Stomach (tissue), 8 donors: ENCODE measurements at regions not wholly inside any gene's neighbourhood (a gene's known extent, or its start where the extent isn't known, plus 50 kb on each side); places are given as distances from the start of the nearest gene placed in this dataset.
"Not testable (repeated sequence)": the region's sequence is repeated elsewhere in the genome, so short reads cannot be mapped to it uniquely, and the experiment has no call there.

Experiments
- DNase-seq, 2 donors: peaks; one replicate each; pipeline versions ENCODE4 v3.0.0 to v3.0.0-alpha.2; 2013 to 2019
- H3K27ac ChIP-seq, 5 donors: fragments of 200-600 bp in 4 of 5; sonication (generic) in 4 of 5; one replicate each; pipeline ENCODE4 v1.5.1; 2013 to 2019; ENCODE audit warnings: mild to moderate bottlenecking in 1 of 5, moderate library complexity in 1 of 5
- H3K27me3 ChIP-seq, 3 donors: fragments of 200-600 bp; sonication (generic); one replicate each; pipeline ENCODE4 v1.5.1; 2017 to 2019; ENCODE audit warnings: mixed run types in 1 of 3
- H3K36me3 ChIP-seq, 4 donors: fragments of 200-600 bp; sonication (generic); 1 replicate in 3 of 4; 2 replicates in 1 of 4; pipeline ENCODE4 v1.5.1; 2016 to 2019
- H3K4me1 ChIP-seq, 4 donors: fragments of 200-600 bp; sonication (generic); one replicate each; pipeline ENCODE4 v1.5.1; 2016 to 2019
- H3K4me3 ChIP-seq, 4 donors: fragments of 200-600 bp; sonication (generic) in 3 of 4; one replicate each; pipeline ENCODE4 v1.5.1; 2016 to 2019; ENCODE audit warnings: mild to moderate bottlenecking in 1 of 4
- H3K9me3 ChIP-seq, 4 donors: fragments of 200-600 bp; sonication (generic); one replicate each; pipeline ENCODE4 v1.5.1; 2016 to 2019
- EP300 ChIP-seq: sonication (generic); formaldehyde crosslinking; IDR thresholded peaks from one replicate; pipeline ENCODE4 v1.6.1; 2017; ENCODE audit warnings: antibody characterized with exemption
- POLR2A ChIP-seq, 4 donors: fragments of 450-650 bp; IDR thresholded peaks; one replicate each; pipeline ENCODE4 v1.6.1; 2016; ENCODE audit warnings: antibody characterized with exemption in 4 of 4, control low read depth in 2 of 4, mild to moderate bottlenecking in 1 of 4, moderate library complexity in 1 of 4
- POLR2AphosphoS5 ChIP-seq, 3 donors: sonication (generic); formaldehyde crosslinking; IDR thresholded peaks; one replicate each; pipeline ENCODE4 v1.6.1; 2016; ENCODE audit warnings: antibody characterized with exemption in 3 of 3
- WGBS, 5 donors: extraction: QIAGEN DNeasy Blood & Tissue Kit in 3 of 5; methylation state at CpG; one replicate each; pipeline versions ENCODE4 v1.1.5 to v1.1.7; 2013 to 2018; 5-methylcytosine and 5-hydroxymethylcytosine counted together
- intact Hi-C: fragments of 100-400 bp; cut with DNase I; formaldehyde crosslinking; loops from one replicate; pipeline ENCODE4 v1.15.1; 2023; ENCODE audit warnings: low total_unique reads
- TF ChIP-seq, protein P1 (sequence below), 7 experiments: fragments of 450-650 bp in 4 of 7; fragments of 200-600 bp in 3 of 7; sonication (generic) in 3 of 7; IDR thresholded peaks; one replicate each; pipeline ENCODE4 v1.5.1; 2016 to 2019; ENCODE audit warnings: antibody characterized with exemption in 7 of 7, control low read depth in 2 of 7, mild to moderate bottlenecking in 1 of 7
- donor health status: healthy with polysubstance abuse.
- donor health status: Bipolar disorder and iron deficiency.
- donor health status: healthy.

DNA sequence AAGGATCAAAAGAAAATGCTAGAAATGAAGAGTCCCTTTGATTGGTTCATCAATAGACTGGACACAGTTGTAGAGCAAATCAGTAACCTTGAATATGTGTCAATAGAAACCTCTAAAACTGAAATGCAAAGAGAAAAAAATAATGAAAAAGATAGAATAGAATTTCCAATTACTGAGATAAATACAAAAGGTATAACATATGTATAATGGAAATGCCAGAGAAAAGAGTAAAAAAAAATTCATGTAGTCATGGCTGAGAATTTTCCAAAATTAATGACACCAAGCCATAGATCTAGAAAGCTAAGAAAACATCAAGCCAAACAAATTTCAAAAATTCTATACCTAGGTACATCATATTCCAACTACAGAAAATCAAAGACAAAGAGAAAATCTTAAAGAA, 62.0 kb upstream of the HGF start:
- no peak for TF ChIP-seq EP300
- intact Hi-C loops: no loop called here
- H3K4me1 ChIP-seq: no peaks in the 10 kb centered on the region
- no peak overlapping the region for H3K4me3 ChIP-seq
- peaks cover 0 to 27% (median 12%) of the 10 kb centered on the region in 4 donors for H3K9me3 ChIP-seq
- no peaks in the 10 kb centered on the region for H3K36me3 ChIP-seq
- H3K27ac ChIP-seq: no peak overlapping the region
- no peak for DNase-seq
- H3K27me3 ChIP-seq: no peaks in the 10 kb centered on the region

DNA sequence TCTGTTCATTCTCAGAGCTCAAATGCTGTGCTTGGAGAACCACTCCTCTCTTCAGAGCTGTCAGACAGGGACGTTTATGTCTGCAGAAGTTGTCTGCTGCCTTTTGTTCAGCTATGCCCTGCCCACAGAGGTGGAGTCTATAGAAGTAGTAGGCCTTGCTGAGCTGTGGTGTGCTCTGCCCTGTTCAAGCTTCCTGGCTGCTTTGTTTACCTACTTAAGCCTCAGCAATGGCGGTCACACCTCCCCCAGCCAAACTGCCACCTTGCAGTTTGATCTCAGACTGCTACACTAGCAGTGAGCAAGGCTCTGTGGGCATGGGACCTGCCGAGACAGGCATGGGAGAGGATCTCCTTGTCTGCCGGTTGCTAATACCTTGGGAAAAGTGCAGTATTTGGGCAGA, 59.7 kb upstream of the HGF start:
- intact Hi-C loops, H3K27me3 ChIP-seq, H3K4me1 ChIP-seq, H3K27ac ChIP-seq, H3K36me3 ChIP-seq, H3K4me3 ChIP-seq, DNase-seq: not testable (repeated sequence)
- 0 to 71% (median 59%) methylated on average over 1 to 4 of the region's 4 CpGs for WGBS, 5 donors
- H3K9me3 ChIP-seq: peaks cover 0 to 27% (median 12%) of the 10 kb centered on the region in 4 donors

DNA sequence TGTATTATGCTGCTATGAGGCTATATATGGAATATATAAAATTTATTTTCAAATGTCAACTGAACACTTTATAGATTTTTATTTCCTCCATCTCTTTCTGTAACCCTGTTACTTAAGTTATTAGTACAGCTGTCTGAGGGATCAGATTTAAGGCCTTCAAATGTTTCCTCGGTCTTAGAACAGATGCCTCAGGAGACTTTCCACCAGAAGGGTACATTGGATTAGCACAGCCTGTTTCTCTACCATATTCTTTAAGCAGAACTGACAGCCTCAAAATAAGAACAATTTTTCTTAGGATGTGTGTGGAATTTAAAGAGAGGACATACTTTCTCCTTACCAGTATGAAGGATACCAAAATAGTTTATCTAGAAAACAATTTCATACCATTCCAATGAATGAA, 53.0 kb upstream of the HGF start:
- Histone ChIP-seq H3K4me1 (no peaks in the 10 kb centered on the region), H3K4me3 (no peak overlapping the region)

DNA sequence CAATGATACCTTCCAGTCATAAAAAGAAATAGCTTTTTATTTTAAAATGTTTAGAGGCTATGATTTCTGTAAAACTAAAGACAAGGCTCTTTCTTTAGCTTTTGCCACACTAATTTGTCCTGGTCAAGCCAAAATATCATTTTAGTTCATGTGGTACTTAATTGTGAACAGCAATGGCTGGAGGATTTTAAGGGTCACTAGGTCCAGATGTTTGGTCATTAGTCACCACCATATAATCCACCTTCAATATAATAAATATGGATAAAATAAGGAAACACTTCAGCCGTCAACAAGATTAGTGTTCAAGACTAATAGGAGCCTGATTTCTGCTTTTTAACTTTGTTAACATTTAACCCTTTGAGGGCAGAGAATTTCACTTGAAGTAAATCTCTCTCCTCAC, 50.0 kb upstream of the HGF start:
- Histone ChIP-seq H3K36me3 (no peaks in the 10 kb centered on the region), H3K27me3 (no peaks in the 10 kb centered on the region), H3K4me3 (no peak overlapping the region), H3K9me3 (no peaks in the 10 kb centered on the region), H3K27ac (no peak overlapping the region), H3K4me1 (no peaks in the 10 kb centered on the region)
- TF ChIP-seq POLR2AphosphoS5 (IDR thresholded peaks at IDR 0.05): no peak
- TF ChIP-seq POLR2A (IDR thresholded peaks at IDR 0.05): no peak
- TF ChIP-seq EP300: no peak
- TF ChIP-seq, protein P1, sequence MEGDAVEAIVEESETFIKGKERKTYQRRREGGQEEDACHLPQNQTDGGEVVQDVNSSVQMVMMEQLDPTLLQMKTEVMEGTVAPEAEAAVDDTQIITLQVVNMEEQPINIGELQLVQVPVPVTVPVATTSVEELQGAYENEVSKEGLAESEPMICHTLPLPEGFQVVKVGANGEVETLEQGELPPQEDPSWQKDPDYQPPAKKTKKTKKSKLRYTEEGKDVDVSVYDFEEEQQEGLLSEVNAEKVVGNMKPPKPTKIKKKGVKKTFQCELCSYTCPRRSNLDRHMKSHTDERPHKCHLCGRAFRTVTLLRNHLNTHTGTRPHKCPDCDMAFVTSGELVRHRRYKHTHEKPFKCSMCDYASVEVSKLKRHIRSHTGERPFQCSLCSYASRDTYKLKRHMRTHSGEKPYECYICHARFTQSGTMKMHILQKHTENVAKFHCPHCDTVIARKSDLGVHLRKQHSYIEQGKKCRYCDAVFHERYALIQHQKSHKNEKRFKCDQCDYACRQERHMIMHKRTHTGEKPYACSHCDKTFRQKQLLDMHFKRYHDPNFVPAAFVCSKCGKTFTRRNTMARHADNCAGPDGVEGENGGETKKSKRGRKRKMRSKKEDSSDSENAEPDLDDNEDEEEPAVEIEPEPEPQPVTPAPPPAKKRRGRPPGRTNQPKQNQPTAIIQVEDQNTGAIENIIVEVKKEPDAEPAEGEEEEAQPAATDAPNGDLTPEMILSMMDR (IDR thresholded peaks at IDR 0.05): no peak
- intact Hi-C loops: no loop called here
- WGBS, 5 donors: 24 to 48% (median 29%) methylated on average over 1 of the region's 1 CpG
- DNase-seq: no peak

More for the DNA sequence above, 53.0 kb upstream of the HGF start:
- Histone ChIP-seq H3K27ac (no peak overlapping the region), H3K9me3 (no peaks in the 10 kb centered on the region), H3K27me3 (no peaks in the 10 kb centered on the region), H3K36me3 (no peaks in the 10 kb centered on the region)
- intact Hi-C loops: no loop called here
- 76 to 89% (median 85%) methylated on average over 1 of the region's 1 CpG for WGBS, 5 donors
- DNase-seq: no peak
- TF ChIP-seq POLR2A (IDR thresholded peaks at IDR 0.05) (no peak), EP300 (no peak), POLR2AphosphoS5 (IDR thresholded peaks at IDR 0.05) (no peak)
- TF ChIP-seq, protein P1 (IDR thresholded peaks at IDR 0.05): no peak
